GM19438 (cell line): ENCODE measurements at regions not wholly inside any gene's neighbourhood (a gene's known extent, or its start where the extent isn't known, plus 50 kb on each side); places are given as distances from the start of the nearest gene placed in this dataset.
"Not testable (repeated sequence)": the region's sequence is repeated elsewhere in the genome, so short reads cannot be mapped to it uniquely, and the experiment has no call there.

Experiments used
- ATAC-seq: cut with Tn5 transposase; IDR thresholded peaks from one replicate; pipeline ENCODE4 v1.9.1; 2021; ENCODE audit warnings: low read depth; ENCODE audit not compliant: unreplicated experiment

DNA sequence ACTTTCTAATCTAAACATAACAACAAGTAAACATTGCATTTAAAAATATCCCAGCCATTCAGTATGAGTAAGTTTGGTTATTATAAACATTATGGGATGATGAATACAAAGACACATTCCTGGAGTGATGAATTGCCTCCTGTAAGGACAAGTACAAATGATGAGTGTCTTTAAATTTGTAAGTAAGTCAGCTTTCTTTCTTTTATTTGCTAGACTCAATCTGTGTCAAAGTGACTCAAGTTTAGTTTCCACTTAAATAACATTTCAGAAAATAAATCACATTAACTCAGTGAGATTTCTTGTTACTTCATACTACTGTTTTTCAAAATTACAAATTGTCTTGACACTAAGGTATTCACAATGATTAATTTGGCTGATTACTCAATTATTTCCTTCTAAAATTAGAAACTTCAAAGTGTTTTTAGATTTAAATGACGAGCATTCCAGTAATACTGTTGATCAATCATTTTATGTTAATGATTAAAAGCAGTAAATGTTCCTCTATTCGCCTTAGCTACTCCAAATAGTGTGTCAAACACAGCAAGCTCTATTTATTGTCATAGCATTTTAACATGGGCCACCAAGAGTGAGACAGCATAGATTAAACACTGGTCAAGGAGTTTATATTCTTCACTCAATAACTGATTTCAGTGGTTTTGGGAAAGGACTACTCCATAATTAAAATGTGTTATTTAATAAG is 658.0 kb upstream of the MDGA2 start:
- no peak for ATAC-seq

DNA sequence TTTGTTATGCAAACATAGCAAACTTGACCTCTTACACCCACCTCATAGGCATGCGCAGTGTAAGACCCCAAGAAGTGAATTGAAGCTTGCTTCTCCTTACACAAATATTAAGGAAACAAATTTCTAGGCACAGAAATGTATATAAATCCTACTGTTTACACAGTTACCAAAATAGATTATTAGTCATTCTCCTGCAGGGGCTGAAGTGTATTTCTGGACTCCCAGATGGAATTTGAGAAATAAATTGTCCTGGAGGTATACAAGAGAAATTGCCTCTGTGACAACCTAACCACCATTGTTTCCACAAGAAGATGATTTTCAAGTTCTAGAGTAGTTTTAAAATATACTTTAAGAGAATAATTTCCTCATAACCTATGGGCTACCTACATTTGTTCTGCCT is 656.0 kb upstream of the MDGA2 start:
- no peak for ATAC-seq

DNA sequence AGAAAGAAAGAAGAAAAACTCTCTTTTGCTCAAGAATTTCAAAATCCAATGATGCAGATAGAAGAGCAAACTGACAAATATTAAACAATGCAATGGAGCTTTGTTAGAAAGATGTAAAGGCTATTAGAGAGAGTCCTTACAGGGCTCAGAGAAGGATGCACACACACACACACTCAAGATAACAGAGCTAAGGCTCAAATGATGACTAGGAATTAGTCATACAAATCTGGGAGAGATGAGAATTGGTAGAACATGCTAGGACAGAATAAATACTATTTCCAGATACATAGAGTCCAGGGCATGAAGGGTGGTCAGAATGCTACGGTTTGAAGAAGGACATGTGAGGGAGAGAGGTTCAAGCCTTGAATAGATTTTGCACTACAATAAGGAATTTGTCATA is 650.1 kb upstream of the MDGA2 start:
- no peak for ATAC-seq

DNA sequence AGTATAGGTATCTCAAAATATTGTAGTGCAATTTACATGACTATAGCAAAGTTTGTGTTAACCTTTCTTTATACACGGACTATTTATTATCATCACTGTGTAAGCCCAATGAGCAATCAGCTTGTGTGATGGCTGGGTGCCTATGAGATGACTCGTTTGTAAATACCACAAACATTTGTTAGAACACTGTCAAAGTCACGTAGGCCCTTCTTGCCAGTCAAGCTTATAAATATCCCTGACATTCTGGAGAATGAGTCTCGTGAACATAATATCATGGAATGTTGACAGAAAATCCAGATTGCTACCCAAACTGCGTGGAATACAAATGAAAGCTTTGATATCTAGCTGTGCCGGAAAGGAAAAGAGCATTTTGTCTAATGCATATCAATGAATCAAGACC is 648.3 kb upstream of the MDGA2 start:
- no peak for ATAC-seq

DNA sequence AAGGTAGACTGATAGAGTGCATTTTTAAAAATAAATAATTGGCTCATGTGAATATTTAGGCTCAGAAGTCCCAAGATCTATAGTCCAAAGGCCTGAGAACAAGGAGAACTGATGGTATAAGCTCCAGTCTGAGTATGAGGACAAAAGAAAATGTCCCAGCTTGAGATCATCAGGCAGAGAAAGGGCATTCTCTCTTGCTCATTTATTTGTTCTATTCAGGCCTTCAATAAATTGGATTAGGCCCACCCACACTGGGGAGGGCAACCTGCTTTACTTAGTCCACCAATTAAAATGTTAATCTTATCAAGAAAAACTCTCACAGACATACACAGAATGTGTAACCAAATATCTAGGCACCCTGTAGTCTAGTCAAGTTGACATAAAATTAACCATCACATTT is 644.4 kb upstream of the MDGA2 start:
- ATAC-seq = no peak

DNA sequence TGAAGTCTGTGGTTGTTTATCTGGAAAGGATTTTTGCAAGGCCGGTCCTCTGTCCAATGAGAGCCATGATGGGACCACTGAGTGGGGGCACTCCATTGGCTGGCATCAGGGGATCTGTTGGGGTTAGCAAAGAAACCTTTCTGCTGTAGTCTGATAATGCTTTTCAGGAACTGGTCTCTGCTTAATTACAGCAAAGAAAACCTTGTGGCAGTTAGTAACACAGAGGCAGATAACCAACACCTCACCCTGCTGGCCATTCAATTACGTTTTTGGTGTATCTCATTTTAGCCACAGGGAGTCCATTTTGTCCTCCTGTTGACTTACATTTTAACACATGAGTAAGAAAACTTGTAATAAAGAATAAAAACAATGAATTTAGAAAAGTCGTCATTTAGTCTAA is 629.3 kb upstream of the MDGA2 start:
- ATAC-seq = no peak

DNA sequence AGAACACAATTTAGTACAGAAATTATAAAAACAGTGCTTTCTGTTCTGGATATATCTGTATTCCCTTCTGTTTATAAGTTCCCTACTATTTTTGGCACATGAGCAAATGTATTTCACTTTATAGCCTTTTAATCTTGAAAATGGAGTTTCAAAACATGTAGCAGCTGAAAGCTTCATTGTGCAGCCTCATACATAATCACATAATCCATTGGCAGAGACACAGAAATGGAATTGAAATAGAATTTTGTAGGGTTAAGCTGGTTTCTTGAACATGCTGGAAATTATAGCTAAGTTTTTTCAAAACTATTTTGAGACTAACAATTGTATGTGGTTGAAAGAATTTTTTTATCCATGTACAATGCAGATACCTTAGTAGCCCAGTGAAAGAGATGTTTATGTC is 614.3 kb upstream of the MDGA2 start:
- ATAC-seq = no peak

DNA sequence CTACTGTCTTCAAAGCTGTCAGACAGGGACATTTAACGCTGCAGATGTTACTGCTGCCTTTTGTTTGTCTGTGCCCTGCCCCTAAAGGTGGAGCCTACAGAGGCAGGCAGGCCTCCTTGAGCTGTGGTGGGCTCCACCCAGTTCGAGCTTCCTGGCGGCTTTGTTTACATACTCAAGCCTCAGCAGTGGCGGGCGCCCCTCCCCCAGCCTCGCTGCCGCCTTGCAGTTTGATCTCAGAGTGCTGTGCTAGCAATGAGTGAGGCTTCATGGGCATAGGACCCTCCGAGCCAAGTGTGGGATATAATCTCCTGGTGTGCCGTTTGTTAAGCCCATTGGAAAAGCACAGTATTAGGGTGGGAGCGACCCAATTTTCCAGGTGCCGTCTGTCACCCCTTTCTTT is 609.8 kb upstream of the MDGA2 start:
- not testable (repeated sequence) for ATAC-seq

DNA sequence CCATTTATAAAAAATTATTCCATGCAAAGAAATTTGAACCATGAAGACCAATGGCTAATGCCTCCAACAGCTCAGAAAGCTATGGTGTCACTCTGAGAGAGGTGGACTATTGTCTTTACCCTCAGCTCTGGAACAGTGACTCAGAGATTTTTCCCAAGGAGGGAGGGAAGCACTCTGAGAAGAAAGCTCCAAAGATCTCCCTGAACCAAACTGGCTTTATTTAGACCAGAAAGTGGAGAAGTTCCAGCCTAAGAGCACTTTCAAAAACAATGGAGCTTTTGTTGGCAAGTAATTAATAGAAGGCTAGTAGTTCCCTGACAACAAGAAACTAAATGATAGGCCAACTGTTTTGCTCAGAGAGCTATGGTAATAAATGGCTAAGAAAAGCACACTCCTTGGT is 599.9 kb upstream of the MDGA2 start:
- no peak for ATAC-seq

DNA sequence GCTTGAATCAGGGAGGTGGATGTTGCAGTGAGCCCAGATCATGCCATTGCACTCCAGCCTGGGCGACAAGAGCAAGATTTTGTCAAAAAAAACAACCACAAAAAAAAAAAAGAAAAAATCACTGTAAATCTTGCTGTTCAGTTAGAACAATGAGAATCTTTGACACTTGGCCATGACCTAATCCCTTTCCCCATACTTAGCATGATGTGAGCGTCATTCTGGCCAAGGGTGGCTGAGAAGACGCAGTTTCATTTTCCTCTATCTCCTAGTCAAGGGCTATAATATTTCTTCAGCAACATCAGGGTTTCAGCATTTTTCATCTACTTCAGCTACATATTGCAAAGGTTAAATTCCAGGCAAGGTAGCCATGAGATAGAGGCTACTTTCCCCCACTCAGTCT is 599.4 kb upstream of the MDGA2 start:
- ATAC-seq = no peak

DNA sequence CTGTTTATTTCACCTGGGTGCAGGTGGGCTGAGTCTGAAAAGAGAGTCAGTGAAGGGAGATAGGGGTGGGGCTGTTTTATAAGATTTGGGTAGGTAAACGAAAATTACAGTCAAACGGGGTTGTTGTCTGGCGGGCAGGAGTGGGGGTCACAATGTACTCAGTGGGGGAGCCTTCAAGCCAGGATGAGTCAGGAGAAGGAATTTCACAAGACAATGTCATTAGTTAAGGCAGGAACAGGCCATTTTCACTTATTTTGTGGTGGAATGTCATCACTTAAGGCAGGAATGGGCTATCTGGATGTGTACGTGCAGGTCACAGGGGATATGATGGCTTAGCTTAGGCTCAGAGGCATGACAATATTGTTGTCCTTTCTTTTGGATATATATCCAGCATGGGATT is 592.5 kb upstream of the MDGA2 start:
- not testable (repeated sequence) for ATAC-seq

DNA sequence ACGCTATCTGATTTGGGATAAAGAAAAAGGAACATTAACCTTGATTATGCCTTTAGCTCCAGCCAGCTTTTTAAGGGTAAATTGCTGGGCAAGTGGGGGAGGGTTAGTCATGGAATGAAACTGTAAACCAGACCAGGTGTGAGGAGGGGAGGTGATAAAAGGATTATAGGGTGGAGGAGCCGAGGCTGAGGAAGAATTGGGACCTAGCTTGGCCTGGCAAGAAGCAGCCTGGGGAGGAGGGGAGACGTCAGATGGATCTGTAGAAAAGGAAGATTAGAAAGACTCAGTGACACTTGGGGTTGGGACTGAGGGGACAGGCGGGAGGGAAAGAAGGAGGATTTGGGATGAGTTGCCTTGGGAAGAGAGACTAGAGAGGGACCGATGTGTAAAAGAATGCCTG is 590.8 kb upstream of the MDGA2 start:
- ATAC-seq = not testable (repeated sequence)

DNA sequence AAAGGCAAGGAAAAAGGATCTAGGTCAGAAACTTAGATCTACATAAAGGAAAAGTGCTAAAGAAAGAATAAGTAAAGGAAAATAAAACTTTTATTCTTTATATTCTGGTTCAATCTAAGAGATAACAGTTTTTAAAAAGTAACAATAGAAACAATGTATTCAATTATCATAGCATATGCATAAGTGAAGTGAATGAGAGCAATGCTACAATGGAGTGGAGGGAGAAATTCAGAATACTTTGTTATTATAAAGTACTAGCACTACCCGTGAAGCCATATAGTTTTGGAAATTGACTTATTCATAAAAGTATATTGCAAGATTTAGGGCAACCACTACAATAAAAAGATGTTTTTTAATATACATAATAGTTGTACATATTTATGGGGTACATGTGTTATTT is 586.0 kb upstream of the MDGA2 start:
- ATAC-seq = no peak

DNA sequence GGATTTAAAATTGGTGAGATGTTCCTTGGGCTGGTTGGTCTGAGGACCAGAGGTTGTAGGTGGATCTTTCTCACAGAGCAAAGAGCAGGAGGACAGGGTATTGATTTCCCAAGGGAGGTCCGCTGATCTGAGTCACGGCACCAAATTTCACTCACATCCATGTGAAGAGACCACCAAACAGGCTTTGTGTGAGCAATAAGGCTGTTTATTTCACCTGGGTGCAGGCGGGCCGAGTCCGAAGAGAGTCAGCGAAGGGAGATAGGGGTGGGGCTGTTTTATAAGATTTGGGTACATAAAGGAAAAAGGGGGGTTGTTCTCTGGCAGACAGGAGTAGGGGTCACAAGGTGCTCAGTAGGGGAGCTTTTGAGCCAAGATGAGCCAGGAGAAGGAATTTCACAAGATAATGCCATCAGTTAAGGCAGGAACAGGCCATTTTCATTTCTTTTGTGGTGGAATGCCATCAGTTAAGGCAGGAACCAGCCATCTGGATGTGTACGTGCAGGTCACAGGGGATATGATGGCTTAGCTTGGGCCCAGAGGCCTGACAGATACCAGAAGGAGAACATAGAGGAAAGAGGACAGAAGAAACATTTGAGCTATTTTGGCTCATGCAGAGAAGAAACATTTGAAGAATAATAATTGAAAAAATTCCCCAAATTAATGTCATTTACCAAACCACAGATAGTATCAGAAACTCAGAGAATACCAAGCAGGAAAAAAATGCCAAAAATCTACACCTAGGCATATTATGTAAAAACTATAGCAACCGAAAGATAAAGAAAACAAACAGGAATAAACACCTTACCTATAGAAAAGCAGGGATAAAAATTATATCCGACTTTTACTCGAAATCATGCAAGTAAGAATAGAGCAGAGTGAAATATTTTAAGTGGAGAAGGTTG is 585.2 kb upstream of the MDGA2 start:
- not testable (repeated sequence) for ATAC-seq

DNA sequence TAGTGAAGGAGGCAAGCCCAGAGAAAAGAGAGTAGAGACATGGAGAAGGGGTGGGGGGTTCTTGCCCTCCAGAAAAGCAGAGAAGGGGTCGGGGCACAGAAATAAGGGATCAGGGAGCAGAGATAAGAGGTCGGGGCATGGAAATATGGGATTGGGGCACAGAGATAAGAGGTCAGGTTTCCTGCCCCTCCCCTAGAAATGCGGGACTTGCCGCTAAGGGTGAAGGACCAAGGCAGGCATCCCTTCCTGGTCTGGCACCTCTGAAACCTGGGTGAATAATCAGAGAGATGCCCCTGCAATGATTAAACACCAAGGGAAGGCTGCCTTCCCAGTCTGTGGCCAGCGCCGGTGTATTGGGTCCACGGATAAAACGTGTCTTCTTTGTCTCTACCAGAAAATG is 584.5 kb upstream of the MDGA2 start:
- ATAC-seq = not testable (repeated sequence)

DNA sequence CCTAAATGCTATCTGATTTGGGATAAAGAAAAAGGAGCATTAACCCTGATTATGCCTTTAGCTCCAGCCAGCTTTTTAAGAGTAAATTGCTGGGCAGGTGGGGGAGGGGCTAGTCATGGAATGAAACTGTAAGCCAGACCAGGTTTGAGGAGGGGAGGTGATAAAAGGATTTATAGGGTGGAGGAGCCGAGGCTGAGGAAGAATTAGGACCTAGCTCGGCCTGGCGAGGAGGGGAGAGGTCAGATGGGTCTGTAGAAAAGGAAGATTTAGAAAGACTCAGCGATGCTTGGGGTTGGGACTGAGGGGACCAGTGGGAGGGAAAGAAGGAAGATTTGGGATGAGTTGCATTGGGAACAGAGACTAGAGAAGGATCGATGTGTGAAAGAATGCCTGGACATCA is 583.8 kb upstream of the MDGA2 start:
- ATAC-seq = not testable (repeated sequence)

DNA sequence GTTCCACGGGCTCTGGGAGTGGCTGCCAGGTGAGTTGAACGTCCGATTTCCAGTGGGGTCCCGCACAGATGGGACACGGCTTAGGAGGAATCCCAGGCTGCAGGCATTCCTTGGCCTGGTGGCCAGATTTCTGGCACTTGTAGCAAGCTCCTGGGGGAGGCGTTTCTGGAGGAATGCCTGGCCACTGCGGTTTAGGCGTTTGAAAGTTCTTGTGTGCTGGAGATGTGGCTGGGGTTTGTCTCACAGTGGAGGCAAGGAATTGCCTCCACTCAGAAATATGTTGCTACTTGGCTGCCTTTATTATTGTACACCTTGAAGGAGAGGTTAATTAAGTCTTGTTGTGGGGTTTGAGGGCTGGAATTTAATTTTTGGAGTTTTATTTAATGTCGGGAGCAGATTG is 583.3 kb upstream of the MDGA2 start:
- not testable (repeated sequence) for ATAC-seq

DNA sequence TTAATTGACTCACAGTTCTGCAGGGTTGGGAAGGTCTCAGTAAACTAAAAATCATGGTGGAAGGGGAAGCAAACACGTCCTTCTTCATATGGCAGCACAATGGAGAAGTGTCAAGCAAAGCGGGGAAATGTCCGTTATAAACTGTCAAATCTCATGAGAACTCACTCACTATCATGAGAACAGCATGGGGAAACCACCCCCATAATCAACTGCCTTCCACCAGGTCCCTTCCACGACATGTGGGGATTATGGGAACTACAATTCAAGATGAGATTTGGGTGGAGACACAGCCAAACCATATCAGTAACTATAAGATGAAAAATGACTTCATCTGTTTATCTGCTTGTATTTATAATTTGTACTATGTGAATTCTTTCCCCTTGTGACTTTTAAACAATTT is 577.6 kb upstream of the MDGA2 start:
- no peak for ATAC-seq

DNA sequence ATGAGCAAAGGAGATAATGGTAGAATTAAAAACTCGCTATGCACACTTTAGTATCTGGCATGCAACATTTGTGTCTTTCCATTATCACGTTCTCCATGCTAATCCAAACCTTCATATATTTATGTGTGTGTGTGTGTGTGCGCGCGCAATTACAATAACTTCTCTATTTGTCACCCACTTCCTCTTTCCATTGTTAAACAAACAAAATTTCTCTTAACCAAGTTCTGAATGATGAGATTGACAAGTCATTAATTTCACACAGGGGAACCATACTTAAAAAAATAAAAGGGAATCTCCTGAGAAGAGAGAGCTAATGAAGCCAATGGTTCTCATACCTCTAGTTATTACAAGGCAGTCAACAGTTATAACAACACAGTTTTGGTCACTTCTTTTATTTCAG is 575.9 kb upstream of the MDGA2 start:
- ATAC-seq = no peak

DNA sequence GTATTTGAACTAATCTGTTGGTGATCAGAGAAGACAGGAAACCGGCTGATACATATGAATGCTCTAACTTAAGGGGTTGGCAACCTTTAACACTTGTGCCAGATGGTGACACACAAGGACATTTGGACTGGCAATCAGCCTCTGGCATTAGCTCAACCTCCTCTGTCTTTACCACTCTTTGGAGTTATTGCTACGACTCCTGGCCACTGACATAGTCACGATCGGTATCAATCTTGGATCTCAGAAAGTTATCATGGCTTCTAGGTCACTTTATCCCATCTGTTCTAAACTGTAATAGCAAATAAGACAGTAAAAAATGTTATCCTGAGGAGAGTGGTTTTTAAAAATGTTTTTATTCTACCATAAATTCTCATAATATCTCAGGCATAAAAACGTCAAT is 575.2 kb upstream of the MDGA2 start:
- no peak for ATAC-seq

DNA sequence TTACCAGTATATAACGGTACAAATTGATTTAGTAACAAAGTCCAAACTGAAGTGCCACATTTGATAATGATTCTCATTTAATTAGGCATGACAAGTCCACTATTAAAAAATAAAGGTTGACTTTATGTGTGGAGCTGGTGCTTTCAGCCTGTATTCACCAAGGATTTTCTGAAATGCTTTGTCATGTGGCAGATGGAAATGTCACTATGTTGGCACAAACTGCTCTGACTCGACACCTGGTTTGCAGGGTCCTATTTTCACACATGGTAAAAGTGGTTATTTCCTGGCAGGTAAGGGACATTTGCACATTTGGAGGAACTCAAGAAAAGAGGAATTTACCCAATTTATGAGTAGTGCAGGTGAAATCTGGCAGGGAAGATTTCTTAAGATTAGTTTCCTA is 572.6 kb upstream of the MDGA2 start:
- ATAC-seq = no peak

DNA sequence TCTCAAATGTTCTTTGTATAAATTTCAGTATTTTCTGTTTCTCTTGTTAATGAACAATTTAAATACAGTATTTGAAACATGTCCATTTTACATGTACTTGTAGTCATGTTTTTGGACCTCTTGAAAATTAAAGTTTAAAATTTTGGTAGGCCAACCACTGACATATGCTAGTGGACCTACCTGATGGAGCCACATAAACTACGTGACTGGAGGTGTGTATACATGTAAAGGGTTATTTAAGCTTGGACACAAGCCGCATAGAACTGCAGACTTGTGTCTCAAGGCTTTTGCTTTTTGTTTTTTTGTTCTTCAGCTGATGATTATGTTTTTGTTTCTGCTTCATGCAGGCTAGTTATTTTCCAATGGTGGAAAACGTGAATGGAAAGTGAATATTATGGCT is 568.5 kb upstream of the MDGA2 start:
- ATAC-seq = no peak
